PC-9 (cell line): ENCODE measurements at regions not wholly inside any gene's neighbourhood (a gene's known extent, or its start where the extent isn't known, plus 50 kb on each side); places are given as distances from the start of the nearest gene placed in this dataset.

Experiments
- EZH2 ChIP-seq: fragments of 200-600 bp; sonication (generic); IDR thresholded peaks from 2 replicates; pipeline ENCODE4 v1.8.0; 2017; ENCODE audit warnings: antibody characterized with exemption, low read depth
- TF ChIP-seq, protein P1 (sequence below): fragments of 200-600 bp; sonication (generic); conservative IDR thresholded peaks from 2 replicates; pipeline ENCODE4 v1.6.1; 2017; ENCODE audit warnings: mixed run types, antibody characterized with exemption, mild to moderate bottlenecking, moderate library complexity

DNA sequence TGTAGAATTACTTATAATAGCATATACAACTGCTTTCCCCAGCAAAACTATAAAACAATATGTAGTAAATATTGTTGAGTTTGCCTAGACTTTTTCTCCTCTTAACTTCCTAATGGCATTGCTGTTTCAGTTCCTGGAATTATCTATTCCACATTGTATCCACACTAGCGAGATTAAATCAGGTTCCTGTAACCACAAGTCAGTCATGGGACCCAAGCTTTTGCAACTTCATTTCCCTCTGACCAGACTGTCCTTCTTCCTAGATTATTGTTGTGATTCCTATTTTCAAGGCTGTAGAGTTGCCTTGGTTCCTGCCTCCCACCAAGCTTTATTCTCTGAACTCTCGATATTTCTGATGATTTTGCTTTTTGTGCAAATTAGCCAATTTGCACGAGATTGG lies 173.3 kb upstream of the ZNF804B start:
- TF ChIP-seq, protein P1, sequence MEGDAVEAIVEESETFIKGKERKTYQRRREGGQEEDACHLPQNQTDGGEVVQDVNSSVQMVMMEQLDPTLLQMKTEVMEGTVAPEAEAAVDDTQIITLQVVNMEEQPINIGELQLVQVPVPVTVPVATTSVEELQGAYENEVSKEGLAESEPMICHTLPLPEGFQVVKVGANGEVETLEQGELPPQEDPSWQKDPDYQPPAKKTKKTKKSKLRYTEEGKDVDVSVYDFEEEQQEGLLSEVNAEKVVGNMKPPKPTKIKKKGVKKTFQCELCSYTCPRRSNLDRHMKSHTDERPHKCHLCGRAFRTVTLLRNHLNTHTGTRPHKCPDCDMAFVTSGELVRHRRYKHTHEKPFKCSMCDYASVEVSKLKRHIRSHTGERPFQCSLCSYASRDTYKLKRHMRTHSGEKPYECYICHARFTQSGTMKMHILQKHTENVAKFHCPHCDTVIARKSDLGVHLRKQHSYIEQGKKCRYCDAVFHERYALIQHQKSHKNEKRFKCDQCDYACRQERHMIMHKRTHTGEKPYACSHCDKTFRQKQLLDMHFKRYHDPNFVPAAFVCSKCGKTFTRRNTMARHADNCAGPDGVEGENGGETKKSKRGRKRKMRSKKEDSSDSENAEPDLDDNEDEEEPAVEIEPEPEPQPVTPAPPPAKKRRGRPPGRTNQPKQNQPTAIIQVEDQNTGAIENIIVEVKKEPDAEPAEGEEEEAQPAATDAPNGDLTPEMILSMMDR: no peak
- no peak for TF ChIP-seq EZH2
